RPMI7951 (cell line): ENCODE measurements at regions not wholly inside any gene's neighbourhood (a gene's known extent, or its start where the extent isn't known, plus 50 kb on each side); places are given as distances from the start of the nearest gene placed in this dataset.

Experiments
- DNase-seq: peaks from one replicate; pipeline ENCODE4 v3.0.0-alpha.2; 2012; ENCODE audit warnings: low read depth

DNA sequence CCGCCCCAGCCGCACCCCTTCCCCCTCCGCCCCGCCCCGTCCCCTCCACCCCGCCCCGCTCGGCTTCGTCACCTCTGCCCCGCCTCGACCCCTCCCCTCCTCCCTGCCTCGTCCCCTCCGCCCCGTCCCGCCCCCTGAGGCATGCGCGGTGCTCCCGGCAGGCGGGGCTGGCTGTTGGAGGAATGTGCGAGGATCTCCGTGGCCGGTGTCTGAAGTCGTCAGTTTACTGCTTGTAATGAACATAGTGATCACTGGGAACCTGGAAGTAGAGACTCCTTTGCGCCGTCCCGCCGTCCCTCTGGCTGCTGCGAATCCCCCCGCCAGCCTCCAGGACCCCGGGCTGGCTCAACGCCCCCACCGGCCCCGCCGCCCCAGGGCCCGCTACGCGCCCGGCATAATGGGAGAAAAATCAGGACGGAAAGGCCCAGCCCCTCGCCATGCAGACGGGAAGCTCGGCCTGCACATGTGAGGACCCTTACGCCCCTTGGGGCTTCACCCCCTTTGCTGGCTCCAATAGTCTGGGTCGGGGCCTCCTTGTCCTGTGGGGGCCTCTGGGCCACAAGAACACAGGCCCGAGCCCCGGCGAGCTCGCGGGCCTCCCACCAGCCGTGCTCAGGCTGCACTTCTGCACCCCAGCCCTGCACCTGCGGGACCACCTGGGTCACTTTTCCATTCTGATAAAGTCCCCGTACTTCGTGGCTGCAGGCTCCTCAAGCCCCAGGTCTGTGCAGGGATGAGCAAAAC is 743.1 kb downstream of the KCNJ18 start:
- DNase-seq, result no peak

DNA sequence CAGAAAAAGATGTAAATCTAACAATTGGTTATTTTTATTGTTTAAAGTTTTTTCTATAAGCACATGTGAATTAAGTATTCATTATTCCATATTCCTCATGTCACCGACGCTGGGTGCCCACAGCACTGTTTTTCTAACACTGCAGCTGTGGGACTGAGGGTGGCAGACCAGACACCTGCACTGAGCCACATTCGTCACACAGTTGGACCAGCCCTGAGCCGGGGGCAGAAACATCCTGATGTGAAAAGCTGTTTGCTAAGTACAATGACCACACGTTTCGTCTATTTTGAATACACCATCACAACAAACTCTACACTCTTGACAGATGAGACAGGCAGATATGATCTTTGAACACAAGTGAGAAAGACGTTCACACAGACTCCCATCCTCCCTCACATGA is 749.5 kb downstream of the KCNJ18 start:
- no peak for DNase-seq

DNA sequence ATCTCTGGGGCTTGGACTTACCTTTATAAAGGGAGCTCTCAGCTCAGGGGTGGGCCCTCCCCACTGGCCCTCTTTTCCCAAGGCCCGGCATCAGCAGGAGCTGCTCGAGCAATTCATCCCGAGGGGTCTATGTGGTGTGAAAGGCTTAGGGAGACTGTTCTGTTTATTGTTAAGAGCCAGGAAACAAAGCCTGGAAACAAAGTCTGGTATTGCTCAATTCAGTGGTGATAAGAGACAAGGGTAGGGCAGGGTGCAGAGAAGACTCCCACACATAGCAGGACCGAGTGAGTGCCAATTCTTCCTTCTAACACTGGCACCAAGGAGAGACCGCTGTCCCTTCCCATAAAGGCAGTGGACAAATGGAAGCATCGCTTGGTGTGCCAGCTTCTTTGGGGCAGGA is 750.7 kb downstream of the KCNJ18 start:
- no peak for DNase-seq

DNA sequence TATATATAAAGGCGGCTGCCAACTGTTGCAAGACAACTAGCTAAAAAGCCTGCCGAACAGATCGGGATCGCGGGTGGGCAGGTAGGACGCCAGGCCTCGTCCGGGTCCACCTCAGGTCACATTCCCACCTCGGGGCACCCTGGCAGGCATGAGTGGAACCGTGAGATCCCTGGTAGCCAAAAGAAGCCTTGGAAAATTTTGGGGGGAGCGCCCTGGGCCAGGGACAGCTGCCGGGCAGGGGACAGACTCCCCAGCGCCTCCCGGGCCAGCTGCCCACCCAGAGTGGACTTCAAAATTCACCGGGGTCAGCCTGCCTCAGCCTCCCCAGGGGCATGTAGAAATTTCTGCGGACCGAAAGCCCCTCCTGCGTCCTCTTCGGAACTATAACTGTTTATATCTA is 760.9 kb downstream of the KCNJ18 start:
- no peak for DNase-seq

DNA sequence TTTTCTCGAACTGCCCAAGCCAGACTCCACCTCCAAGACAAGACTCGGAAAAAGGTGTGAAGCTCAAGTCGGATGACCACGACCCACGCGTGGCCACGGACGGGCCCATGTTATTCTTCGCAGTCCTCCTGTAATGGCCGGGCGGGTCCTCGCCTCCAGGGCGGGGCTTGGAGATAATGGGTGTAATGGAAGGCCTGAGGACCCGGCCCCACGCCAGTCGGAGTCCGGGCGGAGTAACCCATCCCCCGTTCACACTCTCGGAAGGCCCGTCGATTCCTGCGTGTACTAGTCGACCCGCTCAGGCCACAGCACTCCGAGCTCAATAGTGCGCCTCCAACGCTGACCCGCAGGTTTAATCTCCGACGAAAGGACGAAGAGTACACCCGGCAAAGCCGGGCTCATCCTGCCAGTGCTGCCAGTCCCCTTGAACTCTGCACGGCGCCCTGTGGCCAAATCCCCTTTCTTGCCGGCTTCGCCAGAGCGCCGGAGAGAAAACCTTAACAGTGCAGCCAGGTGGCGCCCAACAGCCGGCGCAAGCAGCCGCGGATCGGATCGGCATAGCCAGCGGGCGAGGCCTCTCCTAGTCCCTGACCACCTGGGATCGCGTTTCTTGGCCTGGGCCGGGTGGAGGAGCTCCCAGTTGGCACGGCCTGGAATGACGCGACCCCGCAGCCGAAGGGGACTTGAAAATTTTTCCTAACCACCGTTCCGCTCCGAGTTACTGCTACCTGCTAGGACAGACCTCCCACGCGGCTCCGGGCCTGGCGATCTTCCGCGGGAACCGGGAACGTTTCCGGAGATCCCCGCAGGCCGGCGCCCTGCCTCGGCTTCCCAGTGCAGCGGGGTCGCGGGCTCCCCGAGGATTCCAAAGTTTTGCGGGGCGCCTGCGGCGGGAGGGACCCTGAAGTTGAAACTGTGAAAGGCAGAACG is 762.0 kb downstream of the KCNJ18 start:
- no peak for DNase-seq

DNA sequence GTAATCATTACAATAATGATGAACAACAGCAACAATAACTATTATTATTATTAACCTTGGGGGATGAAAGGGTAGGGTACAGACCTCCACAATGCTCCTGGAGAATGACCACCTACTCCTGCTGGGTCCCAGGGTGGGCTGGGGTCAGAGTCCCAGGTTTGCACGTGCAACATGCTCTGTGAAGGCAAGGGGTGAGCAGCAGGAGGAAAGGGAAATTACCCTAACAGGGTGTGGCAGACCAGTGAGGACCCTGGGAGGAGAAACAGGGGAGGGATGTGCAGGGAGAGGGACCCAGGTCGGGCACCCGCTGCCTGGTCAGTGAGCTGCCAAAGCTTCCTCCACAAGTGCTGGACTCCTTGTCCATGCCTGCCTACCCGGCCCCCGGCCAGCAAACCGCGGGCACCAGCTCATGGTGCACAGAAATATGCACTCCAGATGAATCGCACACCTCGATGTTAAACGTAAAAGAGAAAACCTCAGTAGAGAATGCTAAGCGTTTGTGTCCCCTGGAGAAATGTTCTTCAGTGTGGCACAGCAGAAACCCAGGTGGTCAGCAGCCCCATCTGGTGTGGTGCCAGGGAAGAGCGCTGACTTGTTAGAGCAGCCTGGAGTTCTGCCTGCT is 767.1 kb downstream of the KCNJ18 start:
- no peak for DNase-seq

DNA sequence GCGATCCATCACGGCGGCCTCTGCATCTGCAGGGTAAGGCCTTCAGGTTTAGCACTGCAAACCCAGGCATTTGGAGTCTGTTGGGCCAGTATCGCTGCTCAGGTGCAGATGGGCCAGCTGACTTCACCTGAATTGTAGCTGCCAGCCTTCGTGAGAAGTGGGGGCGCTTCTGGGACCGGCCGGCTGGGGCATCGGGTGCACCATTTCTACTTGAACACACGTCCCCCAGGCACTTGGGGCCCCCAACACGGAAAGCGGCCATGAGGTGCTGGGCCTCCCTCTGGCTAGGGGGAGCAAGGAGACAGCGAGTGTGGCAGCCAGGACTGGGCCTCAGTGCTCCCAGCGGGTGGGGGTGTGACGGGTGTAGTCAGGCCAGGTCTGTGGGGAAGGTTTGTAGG is 767.6 kb downstream of the KCNJ18 start:
- no peak for DNase-seq

DNA sequence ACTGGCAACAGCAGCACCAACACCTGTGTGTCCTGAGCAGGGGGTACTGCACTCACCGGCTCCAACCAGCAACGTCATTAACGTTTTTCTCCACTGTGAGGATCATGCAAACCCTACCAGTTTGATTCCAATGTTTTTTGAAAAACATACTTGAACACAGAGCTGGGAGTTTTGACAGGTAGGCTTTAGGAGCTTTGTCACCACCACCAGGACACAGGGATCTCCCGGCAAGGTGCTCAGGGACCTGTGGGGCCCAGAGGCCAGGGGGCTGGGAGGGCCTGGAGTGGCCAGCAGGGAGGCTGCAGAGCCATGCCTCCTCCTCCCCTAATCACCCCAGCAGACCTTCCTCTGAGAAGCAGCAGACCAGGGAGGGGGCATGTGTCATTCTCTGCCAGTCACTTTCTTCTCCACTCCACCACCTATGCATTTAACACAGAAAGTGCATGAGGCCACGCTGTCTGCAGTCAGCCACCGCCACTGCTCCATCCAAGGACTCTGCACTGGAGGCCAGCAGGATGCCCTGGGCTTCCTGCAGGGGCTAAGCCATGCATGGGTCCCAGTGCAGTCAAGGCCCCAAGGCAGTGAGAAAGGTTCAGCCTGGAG is 768.2 kb downstream of the KCNJ18 start:
- DNase-seq, result no peak

DNA sequence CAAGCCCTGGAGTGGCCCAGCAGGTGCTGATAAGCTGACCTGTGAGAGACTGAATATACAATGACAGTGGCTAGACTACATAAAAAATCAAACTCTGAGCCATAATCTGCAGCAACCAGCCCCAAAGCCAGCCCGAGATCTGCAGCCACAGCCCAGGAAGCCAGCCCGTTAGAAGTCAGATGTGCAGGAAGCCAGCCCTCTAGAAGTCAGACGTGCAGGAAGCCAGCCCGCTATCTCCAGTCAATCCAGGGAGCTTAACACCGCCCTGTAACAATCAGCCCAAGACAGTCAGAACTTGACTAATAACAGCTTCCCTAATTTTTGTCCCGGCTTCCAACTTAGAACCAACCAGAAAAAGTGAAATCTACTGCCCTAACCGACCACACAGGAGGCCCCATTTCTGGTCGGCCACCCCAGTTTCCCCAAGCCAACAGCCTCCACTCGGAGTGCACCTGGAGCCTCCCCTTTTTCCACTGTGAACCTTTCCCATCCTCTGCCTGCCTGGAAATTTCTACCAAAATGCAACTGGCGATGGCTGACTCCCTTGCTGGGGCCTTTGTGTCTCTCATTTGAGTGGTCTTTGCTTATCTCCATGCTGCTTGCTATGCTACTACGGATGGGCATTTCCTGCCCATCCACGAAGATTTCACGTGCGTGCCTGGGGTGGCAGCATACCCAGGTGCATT is 769.3 kb downstream of the KCNJ18 start:
- no peak for DNase-seq

DNA sequence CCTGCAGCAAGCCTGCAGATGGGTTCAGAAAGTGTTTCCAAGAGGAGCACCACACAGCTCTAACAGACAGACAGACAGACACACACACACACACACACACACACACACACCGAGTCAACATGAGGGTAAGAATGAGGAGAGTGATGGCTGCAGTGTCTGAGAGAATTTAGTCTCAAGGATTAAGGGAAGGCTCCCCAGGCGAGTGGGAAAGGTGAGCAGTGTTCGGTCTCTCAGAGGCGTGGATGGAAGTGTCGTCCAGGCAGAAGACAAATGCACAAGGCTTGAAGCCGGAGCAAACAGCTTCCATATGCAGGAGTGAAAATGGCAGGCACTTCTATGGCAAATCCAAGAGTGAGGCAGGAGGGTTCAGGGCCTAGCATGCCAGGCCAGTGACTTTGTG is 770.1 kb downstream of the KCNJ18 start:
- DNase-seq, result no peak

DNA sequence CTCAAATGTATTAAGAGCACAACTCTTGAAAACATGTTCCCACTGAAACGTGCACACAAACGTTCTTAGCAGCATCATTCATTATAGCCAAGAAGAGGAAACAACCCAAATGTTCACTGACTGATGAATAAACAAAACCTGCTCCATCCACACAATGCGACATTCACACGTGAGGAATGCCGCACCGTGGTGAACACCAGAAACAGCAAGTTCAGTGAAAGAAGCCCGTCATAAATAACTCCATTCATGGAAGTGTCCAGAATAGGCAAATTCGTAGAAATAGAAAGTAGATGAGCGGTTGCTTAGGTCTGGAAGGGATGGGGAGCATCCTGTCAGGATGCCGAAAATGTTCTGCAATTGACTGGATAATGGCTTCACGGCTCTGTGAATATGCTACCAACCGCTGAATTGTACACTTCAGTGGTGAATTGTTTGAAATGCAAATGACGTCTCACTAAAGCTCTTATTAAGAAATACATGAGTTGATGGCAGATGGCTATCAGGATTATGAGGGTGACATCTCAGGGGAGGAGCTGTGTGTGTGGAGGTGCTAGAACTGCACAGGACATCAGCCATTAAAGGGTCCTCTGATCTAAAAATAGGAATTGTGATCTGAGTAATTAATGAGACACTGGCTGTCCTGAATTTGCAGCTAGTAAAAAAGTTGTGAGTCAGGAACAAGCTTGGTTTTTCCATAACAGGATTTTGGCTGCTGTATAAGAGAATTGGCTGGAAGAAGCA is 771.0 kb downstream of the KCNJ18 start:
- no peak for DNase-seq

DNA sequence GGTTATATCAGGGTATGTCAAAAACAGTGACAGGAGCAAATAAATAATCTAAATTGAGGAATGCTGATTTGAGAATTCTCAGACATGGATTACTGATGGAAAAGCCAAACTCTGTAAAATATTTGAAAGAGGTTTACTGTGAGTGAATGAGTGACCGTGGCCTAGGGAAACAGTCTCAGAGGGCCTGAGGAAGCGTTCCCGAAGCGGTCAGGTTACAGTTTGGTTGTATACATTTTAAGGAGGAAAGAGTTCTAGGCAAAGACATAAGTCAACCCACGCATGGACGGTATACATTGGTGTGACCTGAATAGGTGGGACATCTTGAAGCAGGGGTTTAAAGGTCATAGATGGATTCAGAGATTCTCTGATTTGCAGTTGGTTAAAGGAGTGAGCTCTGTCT is 771.7 kb downstream of the KCNJ18 start:
- no peak for DNase-seq

DNA sequence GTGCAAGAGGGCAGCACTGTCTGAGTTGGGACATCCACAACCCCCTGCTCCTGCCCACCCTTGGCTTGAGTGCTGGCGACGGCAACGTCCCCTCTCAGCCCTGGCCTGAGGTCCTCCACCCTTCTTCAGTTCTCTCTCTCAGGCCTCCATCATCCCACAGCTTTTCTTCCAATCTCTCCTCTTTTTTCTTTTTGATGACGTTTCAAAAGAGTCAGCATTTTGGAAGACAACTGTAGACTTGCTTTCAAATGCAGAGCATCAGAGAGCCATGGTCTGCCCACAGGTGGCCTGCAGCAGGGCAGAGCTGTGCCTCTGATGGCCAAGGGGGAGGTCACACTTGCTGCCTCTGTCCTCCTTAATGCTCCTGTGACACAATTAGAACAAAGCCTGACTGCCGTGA is 775.4 kb downstream of the KCNJ18 start:
- no peak for DNase-seq

DNA sequence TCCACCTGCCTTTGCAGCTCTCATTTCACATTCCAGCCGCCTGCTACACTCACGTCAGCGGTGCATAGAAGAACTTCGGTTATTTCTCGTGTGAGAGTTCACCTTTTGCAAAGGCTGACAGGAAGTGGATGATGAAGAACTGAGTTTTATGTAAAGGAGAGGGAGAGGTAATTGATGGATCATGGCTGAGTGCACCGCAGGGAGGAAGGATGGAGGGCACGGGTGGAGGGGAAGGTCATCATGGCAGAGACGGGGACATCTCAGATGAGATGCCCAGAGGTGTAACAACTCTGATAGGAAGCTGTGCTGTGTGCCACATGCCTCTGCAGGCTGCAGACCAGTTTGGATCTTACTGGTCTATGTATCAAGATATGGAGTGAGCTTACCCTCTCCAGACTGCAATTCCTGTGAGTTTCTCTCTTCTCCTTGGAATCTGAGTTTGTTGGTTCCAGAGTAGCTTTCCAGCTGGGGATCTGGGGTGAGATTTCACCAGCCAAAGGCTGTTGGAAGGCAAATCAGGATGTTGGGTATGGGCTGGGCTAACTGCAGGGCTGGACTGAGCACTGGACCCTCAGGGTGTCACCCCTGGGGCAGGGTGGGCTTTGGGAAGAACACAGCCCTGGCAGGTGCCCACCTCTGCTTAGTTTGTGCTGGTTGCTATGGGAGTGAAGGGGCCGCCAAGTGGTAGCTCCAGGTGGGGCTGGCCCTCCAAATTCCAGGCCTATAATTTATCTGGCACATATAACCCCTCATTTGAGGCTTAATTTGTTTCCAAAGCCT is 777.0 kb downstream of the KCNJ18 start:
- no peak for DNase-seq

DNA sequence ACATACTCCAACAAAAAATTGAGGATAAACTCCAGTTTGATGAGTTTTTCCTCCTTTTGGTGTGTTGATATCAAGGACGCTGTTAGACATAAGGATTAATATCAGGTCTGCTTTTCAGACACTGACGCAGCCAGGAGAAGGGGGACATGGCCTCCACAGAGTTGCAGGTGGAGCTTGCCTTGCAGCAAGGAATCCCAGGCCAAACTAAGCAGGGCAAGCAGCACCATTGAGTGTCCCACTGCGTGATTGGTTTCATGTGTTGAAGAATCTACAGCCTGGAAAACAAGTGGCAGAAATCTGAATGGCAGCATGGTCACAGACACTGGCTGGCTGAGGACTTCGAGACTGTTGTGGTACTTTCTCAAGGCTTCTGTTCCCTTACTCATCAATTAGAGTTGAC is 777.6 kb downstream of the KCNJ18 start:
- DNase-seq, result no peak

DNA sequence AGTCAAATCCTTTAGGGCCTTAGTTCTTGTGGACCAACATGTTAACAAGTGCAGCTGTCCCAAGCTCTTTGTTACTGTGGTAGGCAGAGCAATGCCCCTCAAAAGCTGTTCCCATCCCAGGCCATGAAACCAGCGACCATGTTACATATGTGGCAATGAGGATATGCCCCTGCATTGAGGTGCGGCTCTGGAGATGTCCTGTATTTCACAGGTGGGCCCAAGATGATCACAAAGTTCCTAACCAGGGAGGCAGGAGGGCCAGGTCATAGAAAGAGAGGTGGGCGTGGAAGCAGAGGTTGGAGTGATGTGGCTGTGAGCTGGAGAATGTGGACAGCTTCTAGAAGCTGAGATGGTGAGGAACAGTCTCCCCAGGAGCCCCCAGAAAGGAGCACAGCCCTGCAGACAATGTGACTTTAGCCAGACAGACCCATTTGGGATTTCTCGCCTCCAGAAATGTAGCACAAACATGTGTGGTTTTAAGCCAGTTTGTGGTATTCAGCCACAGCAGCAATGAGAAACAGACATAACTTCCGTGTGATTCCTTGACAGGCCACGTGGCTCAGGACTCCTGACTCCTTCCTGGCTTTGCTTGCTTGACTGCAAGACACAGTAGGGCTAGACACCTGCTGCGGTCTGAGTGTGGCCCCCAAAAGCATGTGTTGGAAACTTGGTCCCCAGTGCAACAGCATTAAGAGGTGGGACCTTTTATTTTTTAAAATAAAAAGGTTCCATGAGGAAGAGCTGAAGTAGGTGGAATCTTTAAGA is 778.3 kb downstream of the KCNJ18 start:
- DNase-seq, result no peak

DNA sequence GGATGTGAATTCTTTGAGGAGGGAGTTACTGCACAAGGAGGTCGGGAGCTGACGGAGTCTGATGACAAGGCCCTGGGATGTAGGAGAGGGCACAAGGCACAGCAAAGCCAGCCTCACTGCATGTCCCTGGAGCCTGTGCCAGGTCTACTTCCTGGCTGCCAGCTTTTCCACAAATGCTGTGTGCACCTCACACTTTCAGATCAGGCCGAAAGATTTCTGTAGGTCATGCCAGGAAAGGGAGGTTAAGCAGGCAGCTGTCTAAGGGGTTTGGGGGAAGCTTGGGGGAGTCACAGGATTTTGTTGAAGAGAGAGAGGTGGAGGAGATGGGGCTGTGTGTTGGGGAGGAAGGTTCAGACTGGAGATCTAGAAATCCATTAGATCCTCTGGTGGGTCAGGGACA is 792.5 kb downstream of the KCNJ18 start:
- DNase-seq, result no peak

DNA sequence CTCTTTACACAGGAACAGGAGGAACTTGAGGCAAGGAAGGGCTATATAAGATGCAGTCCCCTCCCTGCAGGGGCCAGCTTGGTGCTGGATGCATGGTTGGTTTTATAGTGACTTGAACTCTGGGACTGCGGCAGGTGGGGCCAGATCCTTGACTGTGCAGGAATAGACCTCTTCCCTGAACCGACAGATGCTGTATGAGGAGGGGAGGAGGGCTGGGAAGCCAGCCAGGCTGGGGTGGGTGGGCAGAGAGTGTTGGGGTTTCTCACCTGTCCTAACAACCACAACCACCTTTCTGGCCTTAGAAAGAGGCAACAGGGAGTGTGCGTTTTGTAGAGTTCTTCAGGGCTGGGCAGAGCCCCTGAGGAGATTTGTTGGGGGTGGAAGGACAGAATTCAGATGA is 798.1 kb downstream of the KCNJ18 start:
- no peak for DNase-seq

DNA sequence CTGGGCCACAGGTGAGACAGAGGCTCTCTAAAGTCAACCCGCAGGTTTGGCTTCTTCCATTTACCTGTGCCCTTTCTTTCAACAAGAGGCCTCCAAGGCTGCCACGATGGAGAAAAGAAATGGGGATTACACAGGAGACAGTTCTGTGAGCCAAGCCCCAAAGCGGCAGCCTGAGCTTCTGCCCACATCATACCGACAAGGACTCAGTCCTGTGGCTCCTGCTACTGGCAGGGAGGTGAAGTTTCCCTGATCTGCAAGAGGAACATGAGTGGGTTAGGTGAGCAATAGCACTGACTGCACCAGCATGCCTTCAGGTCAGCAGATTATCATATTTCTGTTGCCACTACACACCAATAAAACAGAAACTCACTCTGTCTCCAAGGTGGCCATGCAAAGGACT is 800.0 kb downstream of the KCNJ18 start:
- DNase-seq, result no peak
